PC-9 (cell line): ENCODE measurements at regions not wholly inside any gene's neighbourhood (a gene's known extent, or its start where the extent isn't known, plus 50 kb on each side); places are given as distances from the start of the nearest gene placed in this dataset.

Source experiments
- BruUV-seq: library from RNA; stranded (reverse); fragments of 400-500 nt; replicated peaks from 2 replicates; lab custom pipeline; 2021; lab: Mats Ljungman, UMichigan
- CTCF ChIA-PET: fragments of 300-600 bp; sonication (Branson Sonifier 250); formaldehyde crosslinking; loops from one replicate; lab custom pipeline; 2022; ENCODE audit warnings: antibody characterized with exemption; lab: Charles Lee
- POLR2A ChIA-PET: fragments of 300-600 bp; sonication (Branson Sonifier 250); formaldehyde crosslinking; loops from one replicate; lab custom pipeline; 2022; ENCODE audit warnings: antibody characterized with exemption; ENCODE audit not compliant: unreplicated experiment; lab: Charles Lee
- DNase-seq, 2 experiments: peaks; one replicate each; pipeline versions ENCODE4 v3.0.0 to v3.0.0-alpha.2; 2015 to 2022; ENCODE audit warnings: mixed read lengths in 1 of 2
- H2AFZ ChIP-seq: fragments of 200-600 bp; sonication (generic); 2 replicates; pipeline ENCODE4 v1.8.1; 2017; ENCODE audit warnings: antibody characterized with exemption
- H3F3A ChIP-seq: fragments of 200-600 bp; sonication (generic); 2 replicates; pipeline ENCODE4 v1.8.1; 2017; ENCODE audit warnings: antibody characterized with exemption, mild to moderate bottlenecking, low read depth; ENCODE audit not compliant: insufficient read depth
- H3K27ac ChIP-seq: fragments of 200-600 bp; sonication (generic); 2 replicates; pipeline ENCODE4 v1.6.1; 2016; ENCODE audit warnings: mixed run types
- H3K27me3 ChIP-seq: fragments of 200-600 bp; sonication (generic); 2 replicates; pipeline ENCODE4 v1.6.1; 2016; ENCODE audit warnings: low read depth, mixed run types; ENCODE audit not compliant: insufficient read depth
- H3K36me3 ChIP-seq: fragments of 200-600 bp; sonication (generic); 2 replicates; pipeline ENCODE4 v1.6.1; 2016; ENCODE audit warnings: low read depth, mixed run types
- H3K4me1 ChIP-seq: fragments of 200-600 bp; sonication (generic); replicated peaks from 2 replicates; pipeline ENCODE4 v1.6.1; 2016; ENCODE audit warnings: mixed run types; ENCODE audit not compliant: insufficient read depth
- H3K4me2 ChIP-seq: fragments of 200-600 bp; sonication (generic); 2 replicates; pipeline ENCODE4 v1.6.1; 2017; ENCODE audit warnings: mixed run types
- H3K4me3 ChIP-seq: fragments of 200-600 bp; sonication (generic); 2 replicates; pipeline ENCODE4 v1.6.1; 2016; ENCODE audit warnings: mixed run types
- H3K79me2 ChIP-seq: fragments of 200-600 bp; sonication (generic); 2 replicates; pipeline ENCODE4 v1.6.1; 2017; ENCODE audit warnings: low read depth, mixed run types
- H3K9me2 ChIP-seq: fragments of 200-600 bp; sonication (generic); 2 replicates; pipeline ENCODE4 v1.8.1; 2017; ENCODE audit warnings: mild to moderate bottlenecking; ENCODE audit not compliant: insufficient read depth
- H3K9me3 ChIP-seq: fragments of 200-600 bp; sonication (generic); 2 replicates; pipeline ENCODE4 v1.8.1; 2016; ENCODE audit warnings: low read depth; ENCODE audit not compliant: insufficient read depth
- H4K20me1 ChIP-seq: fragments of 200-600 bp; sonication (generic); 2 replicates; pipeline ENCODE4 v1.8.1; 2017; ENCODE audit not compliant: insufficient read depth
- CTCF ChIP-seq: fragments of 200-600 bp; sonication (generic); conservative IDR thresholded peaks from 2 replicates; pipeline ENCODE4 v1.6.1; 2017; ENCODE audit warnings: mixed run types, antibody characterized with exemption, mild to moderate bottlenecking, moderate library complexity
- EZH2 ChIP-seq: fragments of 200-600 bp; sonication (generic); IDR thresholded peaks from 2 replicates; pipeline ENCODE4 v1.8.0; 2017; ENCODE audit warnings: antibody characterized with exemption, low read depth
- intact Hi-C: fragments of 100-400 bp; cut with micrococcal nuclease; formaldehyde crosslinking; loops from one replicate; pipeline ENCODE4 v1.10.0; 2022; ENCODE audit not compliant: unreplicated experiment

GRCh38 chr4:65071564-65071963 is 598.7 kb downstream of the EPHA5 start:
- ChIA-PET POLR2A (no interaction called here), CTCF (no interaction called here)
- H3K9me3 ChIP-seq, result no peaks in the 10 kb centered on the region
- no peak overlapping the region for H3K4me2 ChIP-seq
- no peaks in the 10 kb centered on the region for H3K36me3 ChIP-seq
- no peaks in the 10 kb centered on the region for H3F3A ChIP-seq
- H3K9me2 ChIP-seq, result no peaks in the 10 kb centered on the region
- no peak overlapping the region for H3K4me3 ChIP-seq
- no peaks in the 10 kb centered on the region for H3K79me2 ChIP-seq
- H3K27ac ChIP-seq, result no peak overlapping the region
- H3K4me1 ChIP-seq, result no peaks in the 10 kb centered on the region
- no peak for DNase-seq
- no peaks in the 10 kb centered on the region for H3K27me3 ChIP-seq
- intact Hi-C loops, result no loop called here
- no peak overlapping the region for H2AFZ ChIP-seq
- BruUV-seq, result no TSS peak
- H4K20me1 ChIP-seq, result no peaks in the 10 kb centered on the region
- no peak for TF ChIP-seq CTCF
- TF ChIP-seq EZH2, result no peak

DNA sequence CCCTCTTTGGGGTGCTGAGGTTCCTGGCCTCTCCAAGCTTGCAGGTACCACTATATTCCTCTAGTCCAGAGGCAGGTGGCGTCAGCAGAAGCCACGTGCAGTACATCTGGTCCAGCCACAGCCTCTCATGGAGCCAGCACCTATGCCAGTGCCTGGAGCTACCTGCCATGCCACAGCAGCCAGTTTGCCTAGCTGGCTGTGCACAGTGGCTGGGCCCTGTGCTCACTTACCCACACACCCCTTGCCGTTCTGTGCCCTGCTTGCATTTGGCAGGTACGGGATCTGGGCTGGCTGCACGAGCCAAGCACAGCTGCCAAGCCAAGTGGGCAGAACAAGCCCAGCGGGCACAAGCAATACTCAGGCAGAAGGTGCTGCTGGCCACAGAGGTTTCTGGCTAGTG is 601.1 kb downstream of the EPHA5 start:
- Histone ChIP-seq H3F3A (no peaks in the 10 kb centered on the region), H3K36me3 (no peaks in the 10 kb centered on the region), H4K20me1 (no peaks in the 10 kb centered on the region), H3K9me3 (no peaks in the 10 kb centered on the region), H3K4me2 (no peak overlapping the region), H3K9me2 (no peaks in the 10 kb centered on the region), H3K27me3 (no peaks in the 10 kb centered on the region), H3K27ac (no peak overlapping the region), H2AFZ (no peak overlapping the region), H3K4me1 (no peaks in the 10 kb centered on the region), H3K4me3 (no peak overlapping the region), H3K79me2 (no peaks in the 10 kb centered on the region)
- ChIA-PET POLR2A (no interaction called here), CTCF (no interaction called here)
- intact Hi-C loops, result no loop called here
- DNase-seq, result no peak
- no TSS peak for BruUV-seq
- no peak for TF ChIP-seq CTCF
- TF ChIP-seq EZH2, result no peak

DNA sequence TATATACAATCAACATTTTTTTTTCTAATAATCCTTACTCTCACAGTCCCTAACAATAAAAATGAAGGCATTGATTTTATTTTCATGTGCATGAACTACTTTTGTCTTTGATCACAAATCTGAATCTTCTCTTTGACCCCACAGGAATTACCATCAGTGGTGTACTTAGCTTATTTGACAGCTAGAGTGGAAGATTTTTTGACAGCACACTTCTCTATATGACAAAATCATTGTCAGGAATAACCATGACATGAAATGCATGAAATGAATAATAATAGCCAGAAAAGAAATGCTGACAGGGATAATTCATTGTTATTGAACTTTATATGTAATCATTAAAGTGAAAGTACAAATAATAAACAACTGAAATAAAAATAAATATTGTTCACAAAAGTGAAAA is 604.2 kb downstream of the EPHA5 start:
- no peaks in the 10 kb centered on the region for H3K9me2 ChIP-seq
- no peaks in the 10 kb centered on the region for H3F3A ChIP-seq
- DNase-seq, result no peak
- no peaks in the 10 kb centered on the region for H3K9me3 ChIP-seq
- H3K27ac ChIP-seq, result no peak overlapping the region
- H3K4me3 ChIP-seq, result no peak overlapping the region
- no TSS peak for BruUV-seq
- H3K4me2 ChIP-seq, result no peak overlapping the region
- intact Hi-C loops, result no loop called here
- no peak overlapping the region for H2AFZ ChIP-seq
- ChIA-PET POLR2A (no interaction called here), CTCF (no interaction called here)
- H4K20me1 ChIP-seq, result no peaks in the 10 kb centered on the region
- H3K4me1 ChIP-seq, result no peaks in the 10 kb centered on the region
- H3K36me3 ChIP-seq, result no peaks in the 10 kb centered on the region
- TF ChIP-seq EZH2, result no peak
- TF ChIP-seq CTCF, result no peak
- no peaks in the 10 kb centered on the region for H3K27me3 ChIP-seq
- H3K79me2 ChIP-seq, result no peaks in the 10 kb centered on the region
